HG03066 (cell line): ENCODE measurements at regions not wholly inside any gene's neighbourhood (a gene's known extent, or its start where the extent isn't known, plus 50 kb on each side); places are given as distances from the start of the nearest gene placed in this dataset.

Source experiments
- ATAC-seq: cut with Tn5 transposase; IDR thresholded peaks from one replicate; pipeline ENCODE4 v1.9.1; 2021; ENCODE audit warnings: low read depth; ENCODE audit not compliant: unreplicated experiment

DNA sequence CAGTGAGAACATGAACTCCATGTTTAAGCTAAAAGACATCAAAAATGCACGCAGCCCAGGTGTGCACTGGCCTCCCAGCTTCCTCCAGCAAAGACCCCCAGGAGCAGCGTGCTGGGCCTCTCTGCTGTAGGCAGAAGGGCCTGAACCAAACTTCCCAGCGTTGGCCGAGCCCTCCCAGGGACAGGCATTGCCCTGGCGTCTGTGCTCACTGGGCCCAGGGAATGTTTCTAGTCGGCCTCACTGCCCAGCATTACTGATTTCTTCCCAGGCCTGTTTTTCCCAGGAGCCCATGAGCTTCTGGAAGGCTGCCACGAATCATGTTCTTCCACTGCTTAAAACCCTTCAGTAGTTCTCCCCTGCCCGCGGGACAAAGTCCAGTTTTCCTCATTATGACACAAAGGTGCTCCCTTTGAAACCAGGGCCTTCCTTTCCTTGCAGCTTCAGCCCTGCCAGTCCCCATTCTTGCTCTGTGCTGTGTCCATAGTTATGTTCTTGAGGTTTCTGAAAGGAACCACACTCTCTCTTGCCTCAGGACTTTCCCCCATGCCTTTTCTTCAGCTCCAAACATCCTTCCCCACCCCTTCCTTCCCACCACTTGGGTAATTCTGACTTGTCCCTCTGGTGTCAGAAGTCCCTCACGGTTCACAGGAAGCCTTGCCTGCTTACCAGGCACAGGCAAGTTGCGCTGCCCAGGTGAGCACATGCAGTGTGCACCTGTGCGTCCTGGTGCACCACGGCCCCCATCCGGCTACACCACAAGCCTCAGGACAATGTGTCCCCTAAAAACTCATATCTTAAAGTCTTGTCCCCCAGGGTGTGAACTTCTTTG is 93.4 kb upstream of the ENPP6 start:
- ATAC-seq, result no peak

DNA sequence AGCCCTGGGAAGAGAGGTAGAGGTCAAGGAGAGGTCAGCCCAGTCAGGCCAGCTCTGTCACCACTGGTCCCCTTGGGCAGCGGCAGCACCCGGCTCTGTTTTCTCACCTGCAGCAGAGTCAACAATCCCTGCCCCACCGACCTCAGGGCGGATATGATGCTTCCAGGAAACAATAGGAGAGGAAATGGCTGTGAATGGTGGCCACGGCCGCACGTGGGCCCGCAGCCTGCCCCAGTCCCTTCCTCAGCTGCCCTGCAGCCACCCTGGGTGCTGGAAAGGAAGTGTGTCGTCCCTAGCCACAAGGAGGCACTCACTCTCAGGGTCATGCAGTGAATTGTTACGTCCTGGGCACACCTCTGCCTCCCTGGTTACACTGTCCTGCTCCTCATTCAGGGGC is 92.5 kb upstream of the ENPP6 start:
- no peak for ATAC-seq

DNA sequence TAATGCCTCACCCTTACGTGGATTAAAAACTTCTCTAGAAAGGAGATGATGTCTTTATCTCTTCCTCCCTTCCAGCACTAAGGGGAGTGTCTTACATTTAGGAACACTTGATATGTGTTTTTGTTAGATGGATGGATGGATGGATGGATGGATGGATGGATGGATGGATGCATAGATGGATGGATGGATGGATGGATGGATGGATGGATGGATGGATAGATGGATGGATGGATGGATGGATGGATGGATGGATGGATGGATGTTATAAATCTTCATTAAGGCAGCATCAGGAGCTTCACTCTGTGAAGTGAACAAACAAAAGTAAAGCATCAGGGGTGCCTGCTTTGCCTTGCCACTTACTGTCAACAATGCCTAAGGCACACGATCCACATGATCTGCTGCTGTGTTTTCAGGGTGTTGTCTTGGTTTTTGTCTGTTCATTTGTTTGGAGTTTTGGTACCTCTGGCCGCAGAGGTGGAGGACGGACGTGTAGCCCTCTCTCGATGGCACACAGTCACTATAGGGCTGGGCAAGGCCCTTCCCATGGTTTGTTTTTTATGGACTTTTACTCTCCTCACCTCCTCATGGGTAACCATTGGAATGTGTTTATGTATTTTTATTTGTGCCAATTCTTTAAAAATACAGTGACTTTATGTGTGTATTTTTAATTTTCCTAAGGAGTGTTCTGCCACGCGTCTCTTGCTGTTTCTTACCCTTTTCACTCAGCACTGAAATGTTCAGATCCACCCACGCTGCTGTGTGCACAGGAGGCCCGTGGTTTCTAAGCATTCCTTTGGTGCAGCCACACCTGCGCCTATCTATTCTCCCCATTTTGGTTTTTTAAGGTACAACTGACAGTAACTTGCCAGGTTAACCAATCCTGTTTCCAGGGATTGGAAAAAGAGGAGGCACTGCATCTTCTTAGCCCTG is 91.8 kb upstream of the ENPP6 start:
- ATAC-seq, result no peak

DNA sequence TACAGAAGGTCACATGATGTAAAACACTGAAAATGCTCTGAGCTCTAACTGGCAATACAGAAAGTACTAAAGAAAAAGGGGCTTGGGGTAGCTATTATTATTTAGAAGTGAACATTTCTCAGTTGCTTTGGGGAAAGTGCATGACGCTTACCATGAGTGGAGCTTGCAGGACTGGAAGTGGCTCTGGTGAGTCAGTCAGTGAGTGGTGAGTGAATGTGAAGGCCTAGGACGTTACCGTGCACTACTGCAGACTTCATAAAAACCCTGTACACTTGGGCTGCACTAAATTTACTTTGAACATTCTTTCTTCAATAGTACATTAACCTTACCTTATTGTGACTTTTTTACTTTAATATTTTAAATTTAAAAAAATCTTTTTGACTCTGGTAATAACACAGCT is 89.3 kb upstream of the ENPP6 start:
- ATAC-seq, result no peak

DNA sequence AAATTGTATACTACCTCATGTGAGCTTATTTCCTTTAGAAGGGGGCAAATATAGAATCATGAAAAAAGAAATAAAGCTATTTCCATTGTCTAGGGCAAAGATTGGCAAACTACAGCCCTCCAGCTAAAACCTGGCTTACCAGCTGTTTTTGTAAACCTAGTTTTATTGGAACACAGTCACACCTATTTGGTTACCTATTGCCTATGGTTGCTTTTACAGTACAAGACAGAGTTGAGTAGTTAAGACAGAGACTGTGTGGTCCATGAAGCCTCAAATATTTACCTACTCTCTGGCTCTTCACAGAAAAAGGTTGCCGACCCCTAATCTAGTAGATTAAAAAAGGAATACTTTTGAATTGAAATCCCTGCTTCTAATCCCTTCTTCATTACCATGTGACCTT is 88.8 kb upstream of the ENPP6 start:
- no peak for ATAC-seq

DNA sequence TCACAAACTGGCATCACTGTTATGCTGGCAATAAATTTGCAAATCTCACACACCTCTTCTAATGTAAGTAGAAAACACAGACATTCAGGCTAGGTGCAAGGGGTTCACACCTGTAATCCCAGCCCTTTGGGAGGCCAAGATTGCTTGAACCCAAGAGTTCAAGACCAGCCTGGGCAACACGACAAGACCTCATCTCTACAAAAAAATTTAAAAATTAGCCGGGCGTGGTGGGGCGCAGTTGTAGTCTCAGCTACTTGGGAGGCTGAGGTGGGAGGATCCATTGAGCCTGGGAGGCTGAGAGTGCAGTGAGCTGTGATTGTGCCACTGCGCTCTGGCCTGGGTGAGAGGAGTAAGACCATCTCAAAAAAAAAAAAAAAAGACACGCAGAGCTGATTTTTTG is 83.1 kb upstream of the ENPP6 start:
- no peak for ATAC-seq

DNA sequence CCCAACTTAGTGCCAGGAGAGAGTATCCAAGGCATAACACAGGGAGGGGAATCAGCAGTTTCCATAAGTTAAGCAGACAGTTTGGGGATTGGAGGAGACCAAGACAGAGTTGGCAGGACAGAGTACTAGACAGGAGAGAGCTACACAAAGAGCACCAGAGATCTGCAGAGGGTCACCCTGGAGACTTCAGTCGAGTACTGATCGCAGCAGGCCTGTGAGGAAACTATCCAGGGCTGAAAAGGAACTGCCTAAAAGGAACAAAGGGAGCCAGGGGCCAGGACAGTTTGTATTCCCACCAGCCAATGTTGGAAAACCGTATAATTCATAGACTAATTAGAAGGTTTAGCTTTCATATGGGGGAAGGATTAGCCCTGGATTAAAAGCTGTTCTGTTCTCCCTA is 80.6 kb upstream of the ENPP6 start:
- no peak for ATAC-seq

DNA sequence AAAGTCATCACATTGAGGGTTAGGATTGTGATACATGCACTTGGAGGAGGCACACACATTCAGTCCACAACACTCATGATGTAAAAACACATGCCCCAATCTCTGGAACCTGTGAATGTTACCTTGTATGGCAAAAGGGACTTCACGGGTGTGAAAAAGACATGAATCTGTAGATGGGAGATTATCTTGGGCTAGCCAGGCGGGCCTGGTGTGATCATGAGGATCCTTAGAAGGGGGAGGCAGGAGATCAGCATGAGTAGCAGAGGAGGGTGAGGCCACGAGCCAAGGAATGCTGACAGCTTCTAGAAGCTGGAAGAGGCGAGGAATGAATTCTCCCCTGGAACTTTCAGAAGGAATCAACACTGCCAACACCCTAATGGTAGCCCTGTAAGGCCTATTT is 77.5 kb upstream of the ENPP6 start:
- ATAC-seq, result no peak

DNA sequence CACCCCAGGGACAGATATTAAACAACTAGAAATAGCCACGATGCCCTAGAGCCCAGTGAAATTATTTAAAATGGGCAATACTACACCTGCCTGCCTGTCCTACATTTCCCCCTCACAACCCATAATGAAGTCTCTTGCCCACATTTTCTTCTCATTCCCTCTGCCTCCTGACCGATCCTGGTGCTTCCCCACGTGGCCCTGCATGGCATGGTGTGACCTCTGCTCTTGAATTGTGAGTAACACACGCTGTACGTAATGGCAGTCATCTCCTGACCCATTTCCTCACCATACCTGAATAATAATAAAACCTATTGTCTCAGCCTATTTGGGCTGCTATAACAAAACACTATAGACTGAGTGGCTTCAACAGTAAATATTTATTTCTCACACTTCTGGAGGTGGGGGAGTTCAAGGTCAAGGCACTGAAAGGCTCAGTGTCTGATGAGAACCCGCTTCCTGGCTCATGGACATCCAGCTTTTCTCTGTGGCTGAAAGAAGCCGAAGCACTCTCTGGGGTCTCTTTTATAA is 77.0 kb upstream of the ENPP6 start:
- no peak for ATAC-seq

DNA sequence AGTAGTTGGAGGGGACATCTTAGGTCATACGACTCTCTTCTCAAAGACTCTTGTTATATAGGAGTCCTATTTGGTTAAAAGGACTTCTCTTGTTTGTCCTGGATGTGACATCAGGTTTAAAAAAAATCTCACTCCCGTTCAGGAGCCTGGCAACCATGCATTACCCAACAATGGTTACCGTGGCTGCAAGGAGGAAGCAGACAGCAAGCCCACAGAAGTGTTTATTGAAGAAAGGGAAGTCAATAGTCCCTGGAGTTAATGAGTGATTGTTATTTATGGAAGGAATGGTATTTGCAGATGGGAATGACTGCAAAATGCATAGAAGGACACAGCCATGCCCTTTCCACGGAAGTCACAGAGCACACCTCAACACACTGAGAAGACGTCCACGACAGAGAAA is 75.9 kb upstream of the ENPP6 start:
- ATAC-seq, result no peak

DNA sequence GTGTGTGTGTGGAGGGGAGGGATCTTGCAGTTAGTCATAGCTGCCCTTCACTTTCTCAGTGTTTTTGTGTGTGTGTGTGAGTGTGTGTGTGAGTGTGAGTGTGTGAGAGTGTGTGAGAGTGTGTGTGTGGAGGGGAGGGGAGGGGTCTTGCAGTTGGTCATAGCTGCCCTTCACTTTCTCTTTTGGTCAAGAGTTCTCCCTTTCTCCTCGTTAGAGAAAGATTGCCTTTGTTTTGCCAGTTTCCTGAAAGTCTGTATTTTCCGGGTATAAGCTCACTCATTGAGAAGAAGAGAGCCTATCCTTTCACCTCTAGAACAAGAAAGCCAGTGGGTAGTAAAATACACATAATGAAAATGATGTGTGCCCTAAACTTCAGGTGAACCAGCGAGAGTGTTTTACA is 75.2 kb upstream of the ENPP6 start:
- ATAC-seq, result no peak

DNA sequence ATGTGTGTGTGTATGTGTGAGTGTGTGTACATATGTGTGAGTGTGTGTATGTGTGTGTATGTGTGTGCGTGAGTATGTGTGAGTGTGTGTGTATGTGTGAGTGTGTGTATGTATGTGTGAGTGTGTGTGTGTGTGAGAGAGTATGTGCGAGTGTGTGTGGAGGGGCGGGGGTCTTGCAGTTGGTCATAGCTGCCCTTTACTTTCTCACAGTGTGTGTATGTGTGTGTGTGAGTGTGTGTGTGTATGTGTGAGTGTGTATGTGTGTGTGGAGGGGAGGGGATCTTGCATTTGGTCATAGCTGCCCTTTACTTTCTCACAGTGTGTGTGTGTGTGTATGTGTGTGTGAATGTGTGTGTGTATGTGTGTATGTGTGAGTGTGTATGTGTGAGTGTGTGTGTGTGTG is 74.8 kb upstream of the ENPP6 start:
- no peak for ATAC-seq

DNA sequence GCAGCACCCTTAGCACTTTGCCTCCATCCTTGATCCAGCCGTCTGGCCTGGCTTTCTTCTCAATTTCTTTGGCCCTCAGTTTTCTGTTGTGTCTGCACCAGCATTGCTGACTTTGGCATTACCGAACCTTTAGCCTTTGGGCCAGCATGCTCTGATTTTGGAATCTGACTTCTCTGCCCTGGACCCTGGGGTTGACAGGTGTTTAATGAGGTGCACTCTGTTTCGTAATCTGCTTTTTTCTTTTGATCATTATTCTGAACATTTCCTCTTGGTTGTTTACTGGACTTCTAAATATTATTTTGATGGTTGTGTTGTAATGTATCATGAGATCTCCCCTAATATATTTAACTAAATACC is 71.5 kb upstream of the ENPP6 start:
- ATAC-seq, result no peak

DNA sequence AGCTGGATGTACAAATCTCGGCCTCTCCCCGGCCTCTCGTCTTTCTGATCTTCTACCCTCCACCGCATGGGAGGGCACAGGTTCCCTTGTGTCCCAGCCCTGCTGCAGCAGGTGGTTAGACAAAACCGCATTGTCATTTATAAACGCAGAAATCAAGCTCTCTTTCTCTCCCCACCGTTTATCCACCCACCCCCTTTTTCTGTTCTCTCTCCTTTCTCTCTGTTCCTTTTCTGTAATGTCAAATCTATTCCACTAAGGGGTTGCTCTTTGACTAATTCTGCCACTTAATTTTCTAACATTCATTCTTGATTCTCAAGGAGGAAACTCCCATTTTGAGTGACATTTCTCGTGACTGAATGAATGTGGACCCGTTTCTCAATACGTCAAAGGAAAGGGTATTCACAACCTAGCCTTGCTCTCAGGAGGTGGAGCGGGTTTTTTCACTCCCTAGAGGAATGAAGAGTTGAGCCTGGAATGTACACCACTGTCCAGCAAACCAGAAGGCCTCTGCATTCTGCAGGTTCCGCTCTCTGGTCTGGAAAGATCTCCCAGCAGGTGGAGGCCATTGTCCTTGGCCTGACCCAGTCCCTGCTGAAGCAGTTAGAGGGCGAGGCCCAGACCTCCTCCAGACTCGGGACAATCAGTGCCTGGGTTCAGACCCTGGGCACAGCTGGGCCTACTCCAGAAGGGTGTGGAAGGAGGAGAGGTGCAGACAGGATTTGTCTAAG is 70.9 kb upstream of the ENPP6 start:
- ATAC-seq, result peak; percentile 51

DNA sequence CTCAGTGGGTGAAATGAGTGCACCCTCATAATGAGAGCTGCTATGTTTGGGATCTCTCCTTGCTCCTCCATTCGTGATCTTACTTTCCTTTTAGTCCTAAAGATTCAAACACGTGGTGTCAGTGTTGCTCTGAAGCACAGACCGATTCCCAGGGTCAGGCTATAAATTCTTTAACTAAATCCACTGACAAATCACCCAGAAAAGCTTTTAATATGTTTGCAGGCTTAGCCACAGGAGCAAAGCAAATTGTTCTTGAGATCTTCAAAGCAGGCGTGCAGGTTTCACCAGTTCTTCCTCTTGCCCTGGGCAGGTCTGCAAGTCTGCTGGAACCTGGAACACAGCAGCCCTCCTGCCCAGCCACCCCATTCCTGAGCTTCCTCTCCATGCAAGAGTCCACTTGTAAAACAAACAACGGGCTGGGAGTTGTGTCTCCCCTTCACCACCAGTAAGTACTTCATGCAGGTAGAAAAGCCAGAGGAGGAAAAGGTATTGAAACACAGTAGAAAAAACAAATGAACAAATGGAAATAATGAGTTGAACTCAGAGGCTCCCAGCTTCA is 70.1 kb upstream of the ENPP6 start:
- no peak for ATAC-seq

DNA sequence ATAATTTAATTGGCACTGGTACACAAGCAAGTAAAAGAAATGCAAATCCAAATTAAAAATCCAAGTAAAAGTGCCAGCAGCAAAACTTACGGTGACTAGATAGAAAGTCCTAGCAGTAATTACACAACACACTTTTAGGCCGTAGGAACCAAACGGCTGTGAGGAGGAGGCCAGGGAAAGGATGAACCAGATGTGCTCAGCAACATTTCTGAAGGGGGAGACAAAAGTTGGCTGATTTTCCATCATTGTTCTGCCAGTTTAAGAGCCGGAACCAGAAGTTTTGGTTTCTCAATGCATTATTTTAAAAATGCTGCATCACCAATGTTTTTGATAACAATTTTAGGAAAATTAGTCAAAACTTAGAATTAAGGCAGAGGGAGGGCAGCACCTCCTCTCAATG is 68.7 kb upstream of the ENPP6 start:
- ATAC-seq, result no peak

DNA sequence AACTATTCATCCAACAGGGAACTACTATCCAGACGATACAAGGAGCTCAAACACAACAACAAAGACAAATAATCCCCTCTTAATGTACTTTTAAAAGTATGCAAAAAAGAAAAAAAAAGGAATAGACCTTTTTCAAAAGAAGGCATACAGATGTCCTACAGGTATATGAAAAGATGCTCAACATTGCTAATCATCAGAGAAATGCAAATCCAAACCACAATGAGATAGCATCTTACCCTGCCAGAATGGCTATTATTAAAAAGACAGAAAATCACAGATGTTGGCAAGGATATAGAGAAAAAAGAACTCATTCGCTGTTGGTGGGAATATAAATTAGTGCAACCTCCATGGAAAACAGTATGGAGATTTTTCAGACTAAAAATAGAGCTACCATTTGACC is 67.1 kb upstream of the ENPP6 start:
- ATAC-seq, result no peak

DNA sequence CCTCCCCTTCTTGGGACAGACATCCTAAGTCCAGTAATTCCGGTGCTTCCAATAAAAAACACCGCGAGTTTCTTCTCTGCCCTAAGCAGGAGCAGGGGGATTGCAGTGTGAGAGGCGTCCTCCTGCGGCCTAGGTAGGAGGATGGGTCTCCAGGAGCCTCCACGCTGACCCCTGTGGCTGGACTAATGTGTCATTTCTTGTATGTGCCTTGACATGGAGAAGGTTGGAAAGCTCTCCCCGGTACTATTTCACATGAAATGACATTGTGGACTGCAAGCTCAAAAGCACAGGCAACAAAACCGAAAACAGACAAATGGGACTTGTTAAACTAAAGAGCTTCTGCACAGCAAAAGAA is 66.6 kb upstream of the ENPP6 start:
- ATAC-seq, result no peak

DNA sequence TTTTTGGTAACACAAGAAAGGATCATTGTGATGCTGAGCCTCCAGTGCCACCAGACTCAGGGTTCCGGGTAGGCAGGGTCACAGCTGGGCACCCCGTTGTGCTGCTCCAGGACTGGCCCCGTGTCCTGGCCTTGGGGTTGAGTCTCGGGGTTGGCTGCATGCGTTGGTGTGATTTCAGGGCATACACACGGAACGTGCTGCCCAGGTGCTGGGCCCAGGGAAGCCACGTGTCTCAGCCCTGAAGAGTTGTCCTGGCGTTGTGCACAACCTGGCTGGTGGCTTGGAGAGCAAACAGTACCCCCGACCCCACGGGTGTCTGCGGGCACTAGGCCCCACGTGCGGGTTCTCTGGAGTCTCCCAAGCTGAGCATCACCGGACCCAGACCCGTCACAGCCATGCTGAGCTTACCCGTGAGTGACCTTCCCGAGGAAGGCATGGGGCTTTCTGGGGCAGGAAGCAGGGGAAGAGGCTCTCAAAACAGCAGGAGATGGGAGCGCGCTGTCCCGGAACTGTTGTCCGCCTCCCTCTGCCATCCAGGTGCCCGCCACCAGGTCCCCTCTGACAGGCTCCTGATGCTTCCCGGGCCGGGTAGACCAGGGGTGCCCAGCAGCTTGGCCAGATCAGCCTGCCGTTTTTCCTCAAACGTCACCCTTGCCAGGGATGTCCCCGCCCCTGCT is 66.1 kb upstream of the ENPP6 start:
- no peak for ATAC-seq
